ENCODE measurements at regions not wholly inside any gene's neighbourhood (a gene's known extent, or its start where the extent isn't known, plus 50 kb on each side); places are given as distances from the start of the nearest gene placed in this dataset.

GRCh38 chrX:35340465-35340864 lies 397.9 kb downstream of the FAM47B start:
- H3K9me3 Mint-ChIP-seq = peaks cover 19% of the 10 kb centered on the region
- no peak overlapping the region for H3K27ac Mint-ChIP-seq
- DNase-seq (ENCODE audit: low spot score in 2 of 2, unreplicated experiment in 2 of 2) = no peak
- no peak for TF ChIP-seq CTCF (IDR thresholded peaks at IDR 0.05; ENCODE audit: unreplicated experiment)
- no peaks in the 10 kb centered on the region for H3K4me1 Mint-ChIP-seq
- H3K27me3 Mint-ChIP-seq (ENCODE audit: low read depth) = no peaks in the 10 kb centered on the region
- H3K4me3 Mint-ChIP-seq = no peak overlapping the region
- H3K36me3 Mint-ChIP-seq = no peaks in the 10 kb centered on the region

GRCh38 chrX:35351212-35351611 lies 408.6 kb downstream of the FAM47B start:
- Mint-ChIP-seq H3K27ac (no peak overlapping the region), H3K27me3 (ENCODE audit: low read depth) (no peaks in the 10 kb centered on the region), H3K36me3 (no peaks in the 10 kb centered on the region), H3K9me3 (peaks cover 56% of the 10 kb centered on the region), H3K4me1 (no peaks in the 10 kb centered on the region), H3K4me3 (no peak overlapping the region)
- no peak for TF ChIP-seq CTCF (IDR thresholded peaks at IDR 0.05; ENCODE audit: unreplicated experiment)
- DNase-seq (ENCODE audit: low spot score in 2 of 2, unreplicated experiment in 2 of 2) = no peak

GRCh38 chrX:35351795-35352483 lies 409.3 kb downstream of the FAM47B start:
- Mint-ChIP-seq H3K4me3 (no peak overlapping the region), H3K9me3 (peaks cover 59% of the 10 kb centered on the region), H3K36me3 (no peaks in the 10 kb centered on the region), H3K4me1 (no peaks in the 10 kb centered on the region), H3K27ac (no peak overlapping the region), H3K27me3 (ENCODE audit: low read depth) (no peaks in the 10 kb centered on the region)
- TF ChIP-seq CTCF (IDR thresholded peaks at IDR 0.05; ENCODE audit: unreplicated experiment) = no peak
- no peak for DNase-seq (ENCODE audit: low spot score in 2 of 2, unreplicated experiment in 2 of 2)

- Mint-ChIP-seq H3K36me3 (no peaks in the 10 kb centered on the region), H3K27ac (no peak overlapping the region), H3K4me1 (no peaks in the 10 kb centered on the region), H3K27me3 (ENCODE audit: low read depth) (no peaks in the 10 kb centered on the region), H3K9me3 (peaks cover 62% of the 10 kb centered on the region), H3K4me3 (no peak overlapping the region)
- DNase-seq (ENCODE audit: low spot score in 2 of 2, unreplicated experiment in 2 of 2) = no peak
- TF ChIP-seq CTCF (IDR thresholded peaks at IDR 0.05; ENCODE audit: unreplicated experiment) = no peak
These were observed 415.1 kb downstream of the FAM47B start for GRCh38 chrX:35357656-35358055.

GRCh38 chrX:35362866-35363265 lies 420.3 kb downstream of the FAM47B start:
- no peak for TF ChIP-seq CTCF (IDR thresholded peaks at IDR 0.05; ENCODE audit: unreplicated experiment)
- peaks cover 29% of the 10 kb centered on the region for H3K9me3 Mint-ChIP-seq
- H3K4me1 Mint-ChIP-seq = no peaks in the 10 kb centered on the region
- H3K27ac Mint-ChIP-seq = no peak overlapping the region
- H3K36me3 Mint-ChIP-seq = no peaks in the 10 kb centered on the region
- H3K27me3 Mint-ChIP-seq (ENCODE audit: low read depth) = no peaks in the 10 kb centered on the region
- no peak for DNase-seq (ENCODE audit: low spot score in 2 of 2, unreplicated experiment in 2 of 2)
- H3K4me3 Mint-ChIP-seq = no peak overlapping the region

- no peak for DNase-seq (ENCODE audit: low spot score in 2 of 2, unreplicated experiment in 2 of 2)
- Mint-ChIP-seq H3K4me1 (no peaks in the 10 kb centered on the region), H3K36me3 (no peaks in the 10 kb centered on the region), H3K27me3 (ENCODE audit: low read depth) (no peaks in the 10 kb centered on the region), H3K9me3 (peaks cover 26% of the 10 kb centered on the region), H3K4me3 (no peak overlapping the region), H3K27ac (no peak overlapping the region)
- no peak for TF ChIP-seq CTCF (IDR thresholded peaks at IDR 0.05; ENCODE audit: unreplicated experiment)
These were observed 424.0 kb upstream of the MAGEB16 start for GRCh38 chrX:35374116-35374515.

All from mesothelial cell of epicardium (in vitro differentiated cells).